ENCODE measurements at regions not wholly inside any gene's neighbourhood (a gene's known extent, or its start where the extent isn't known, plus 50 kb on each side); places are given as distances from the start of the nearest gene placed in this dataset.

GRCh38 chr11:111148121-111148520 is 97.4 kb upstream of the POU2AF2 start:
- no peak overlapping the region for H3K27ac ChIP-seq
- no peak overlapping the region for H3K4me3 ChIP-seq (ENCODE audit: low read depth in 1 of 2, low read length in 1 of 2)
- no peaks in the 10 kb centered on the region for H3K27me3 ChIP-seq
- no peaks in the 10 kb centered on the region for H3K9me3 ChIP-seq
- no peaks in the 10 kb centered on the region for H3K36me3 ChIP-seq
- no peaks in the 10 kb centered on the region for H3K4me1 ChIP-seq (ENCODE audit: control insufficient read depth in 1 of 2, insufficient read depth in 1 of 2, low read depth in 1 of 2, low read length in 1 of 2)
- TF ChIP-seq CTCF (IDR thresholded peaks at IDR 0.05): no peak

- H3K27me3 ChIP-seq: no peaks in the 10 kb centered on the region
- H3K36me3 ChIP-seq: no peaks in the 10 kb centered on the region
- H3K27ac ChIP-seq: no peak overlapping the region
- no peak overlapping the region for H3K4me3 ChIP-seq (ENCODE audit: low read depth in 1 of 2, low read length in 1 of 2)
- no peaks in the 10 kb centered on the region for H3K9me3 ChIP-seq
- TF ChIP-seq CTCF (IDR thresholded peaks at IDR 0.05): no peak
- H3K4me1 ChIP-seq (ENCODE audit: control insufficient read depth in 1 of 2, insufficient read depth in 1 of 2, low read depth in 1 of 2, low read length in 1 of 2): no peaks in the 10 kb centered on the region
Measured at GRCh38 chr11:111137846-111138245, 107.7 kb upstream of the POU2AF2 start.

GRCh38 chr11:111135778-111136570 is 109.6 kb upstream of the POU2AF2 start:
- Histone ChIP-seq H3K27me3 (no peaks in the 10 kb centered on the region), H3K36me3 (no peaks in the 10 kb centered on the region), H3K4me1 (ENCODE audit: control insufficient read depth in 1 of 2, insufficient read depth in 1 of 2, low read depth in 1 of 2, low read length in 1 of 2) (no peaks in the 10 kb centered on the region), H3K9me3 (no peaks in the 10 kb centered on the region), H3K27ac (no peak overlapping the region), H3K4me3 (ENCODE audit: low read depth in 1 of 2, low read length in 1 of 2) (no peak overlapping the region)
- TF ChIP-seq CTCF (IDR thresholded peaks at IDR 0.05): no peak

DNA sequence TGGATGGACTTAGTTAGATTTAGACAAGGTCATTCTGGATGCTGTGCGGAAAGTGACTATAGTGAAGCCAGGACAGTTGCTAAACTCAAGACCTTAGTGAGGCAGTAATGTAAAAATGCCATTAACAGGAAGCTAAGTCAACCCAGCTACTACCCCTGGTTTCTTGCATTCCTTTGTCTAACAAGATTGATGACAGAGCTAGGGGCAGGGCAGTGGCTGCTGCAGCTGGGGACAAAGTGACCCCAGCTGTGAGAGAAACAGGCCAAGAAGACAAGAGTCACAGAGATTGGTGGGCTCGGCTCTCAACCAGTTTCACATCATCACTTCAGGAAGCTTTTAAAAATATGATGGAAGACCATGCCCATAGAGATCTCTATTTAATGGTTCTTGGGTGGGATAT is 110.4 kb upstream of the POU2AF2 start:
- Histone ChIP-seq H3K27ac (no peak overlapping the region), H3K4me3 (ENCODE audit: low read depth in 1 of 2, low read length in 1 of 2) (no peak overlapping the region), H3K9me3 (no peaks in the 10 kb centered on the region), H3K4me1 (ENCODE audit: control insufficient read depth in 1 of 2, insufficient read depth in 1 of 2, low read depth in 1 of 2, low read length in 1 of 2) (no peaks in the 10 kb centered on the region), H3K27me3 (no peaks in the 10 kb centered on the region), H3K36me3 (no peaks in the 10 kb centered on the region)
- no peak for TF ChIP-seq CTCF (IDR thresholded peaks at IDR 0.05)

GRCh38 chr11:111128076-111128870 is 117.3 kb upstream of the POU2AF2 start:
- Histone ChIP-seq H3K9me3 (no peaks in the 10 kb centered on the region), H3K4me3 (ENCODE audit: low read depth in 1 of 2, low read length in 1 of 2) (no peak overlapping the region)
- TF ChIP-seq CTCF (IDR thresholded peaks at IDR 0.05): no peak

More at GRCh38 chr11:111128076-111128870, 117.3 kb upstream of the POU2AF2 start:
- Histone ChIP-seq H3K27ac (no peak overlapping the region), H3K36me3 (no peaks in the 10 kb centered on the region), H3K4me1 (ENCODE audit: control insufficient read depth in 1 of 2, insufficient read depth in 1 of 2, low read depth in 1 of 2, low read length in 1 of 2) (no peaks in the 10 kb centered on the region), H3K27me3 (no peaks in the 10 kb centered on the region)
